ENCODE measurements at regions not wholly inside any gene's neighbourhood (a gene's known extent, or its start where the extent isn't known, plus 50 kb on each side); places are given as distances from the start of the nearest gene placed in this dataset.

- intact Hi-C loops (cut with micrococcal nuclease), result no loop called here
- no peak for DNase-seq (ENCODE audit: unreplicated experiment)
- ChIA-PET CTCF (interaction anchor here (1.3 to 1.5 kb wide), 2 partner anchors 8 to 92 kb away, joined by 3 to 4 read pairs; no protein-coding TSS in a partner anchor), POLR2A (interaction anchor here (0.9 to 2.9 kb wide), 6 partner anchors 8 to 22 kb away, joined by 3 to 19 read pairs (median 4); no protein-coding TSS in a partner anchor)
- no peak overlapping the region for H3K4me3 Mint-ChIP-seq (ENCODE audit: unreplicated experiment)
- H3K27me3 Mint-ChIP-seq (ENCODE audit: insufficient read depth, unreplicated experiment), result no peaks in the 10 kb centered on the region
- H3K9me3 Mint-ChIP-seq (ENCODE audit: unreplicated experiment), result no peaks in the 10 kb centered on the region
- no peak for TF ChIP-seq CTCF (IDR thresholded peaks at IDR 0.05; ENCODE audit: unreplicated experiment)
- no peak overlapping the region for H3K27ac Mint-ChIP-seq (ENCODE audit: low read depth, unreplicated experiment)
- H3K4me1 Mint-ChIP-seq (ENCODE audit: insufficient read depth, unreplicated experiment), result peaks cover 6% of the 10 kb centered on the region
- H3K36me3 Mint-ChIP-seq (ENCODE audit: insufficient read depth, unreplicated experiment), result no peaks in the 10 kb centered on the region
- no TSS peak for BruUV-seq (replicated peaks)
Measured at GRCh38 chr20:6673071-6673470, 94.4 kb upstream of the BMP2 start.

GRCh38 chr20:6671829-6672228 lies 95.7 kb upstream of the BMP2 start:
- intact Hi-C loops (cut with micrococcal nuclease), result no loop called here
- BruUV-seq (replicated peaks), result no TSS peak
- POLR2A ChIA-PET, result interaction anchor here (2.9 kb wide), 1 partner anchor 8 kb away, joined by 19 read pairs; no protein-coding TSS in a partner anchor
- CTCF ChIA-PET, result interaction anchor here (0.6 to 1.4 kb wide), 5 partner anchors 33 to 448 kb away, joined by 3 to 7 read pairs (median 4); no protein-coding TSS in a partner anchor
- Mint-ChIP-seq H3K27me3 (ENCODE audit: insufficient read depth, unreplicated experiment) (no peaks in the 10 kb centered on the region), H3K4me3 (ENCODE audit: unreplicated experiment) (no peak overlapping the region), H3K36me3 (ENCODE audit: insufficient read depth, unreplicated experiment) (no peaks in the 10 kb centered on the region), H3K9me3 (ENCODE audit: unreplicated experiment) (no peaks in the 10 kb centered on the region), H3K27ac (ENCODE audit: low read depth, unreplicated experiment) (no peak overlapping the region), H3K4me1 (ENCODE audit: insufficient read depth, unreplicated experiment) (peaks cover 6% of the 10 kb centered on the region)
- no peak for TF ChIP-seq CTCF (IDR thresholded peaks at IDR 0.05; ENCODE audit: unreplicated experiment)
- no peak for DNase-seq (ENCODE audit: unreplicated experiment)

- peaks cover 20% of the 10 kb centered on the region for H3K9me3 Mint-ChIP-seq (ENCODE audit: unreplicated experiment)
- H3K36me3 Mint-ChIP-seq (ENCODE audit: insufficient read depth, unreplicated experiment), result no peaks in the 10 kb centered on the region
- intact Hi-C loops (cut with micrococcal nuclease), result no loop called here
- no TSS peak for BruUV-seq (replicated peaks)
- H3K4me1 Mint-ChIP-seq (ENCODE audit: insufficient read depth, unreplicated experiment), result peaks cover 15% of the 10 kb centered on the region
- CTCF ChIA-PET, result interaction anchor here (1.3 kb wide), 1 partner anchor 14 kb away, joined by 3 read pairs; no protein-coding TSS in a partner anchor
- H3K27ac Mint-ChIP-seq (ENCODE audit: low read depth, unreplicated experiment), result no peak overlapping the region
- TF ChIP-seq CTCF (IDR thresholded peaks at IDR 0.05; ENCODE audit: unreplicated experiment), result no peak
- DNase-seq (ENCODE audit: unreplicated experiment), result no peak
- POLR2A ChIA-PET, result interaction anchor here (1.3 to 2.3 kb wide), 2 partner anchors 17 to 24 kb away, joined by 3 to 5 read pairs; no protein-coding TSS in a partner anchor
- no peak overlapping the region for H3K4me3 Mint-ChIP-seq (ENCODE audit: unreplicated experiment)
- no peaks in the 10 kb centered on the region for H3K27me3 Mint-ChIP-seq (ENCODE audit: insufficient read depth, unreplicated experiment)
Measured at GRCh38 chr20:6668546-6668945, 98.9 kb upstream of the BMP2 start.

- Mint-ChIP-seq H3K9me3 (ENCODE audit: unreplicated experiment) (peaks cover 20% of the 10 kb centered on the region), H3K27ac (ENCODE audit: low read depth, unreplicated experiment) (peak overlapping the region; percentile 78), H3K4me1 (ENCODE audit: insufficient read depth, unreplicated experiment) (peaks cover 21% of the 10 kb centered on the region), H3K36me3 (ENCODE audit: insufficient read depth, unreplicated experiment) (no peaks in the 10 kb centered on the region), H3K27me3 (ENCODE audit: insufficient read depth, unreplicated experiment) (no peaks in the 10 kb centered on the region), H3K4me3 (ENCODE audit: unreplicated experiment) (no peak overlapping the region)
- ChIA-PET POLR2A (interaction anchor here (0.6 to 3.0 kb wide), 5 partner anchors 11 to 334 kb away, joined by 3 to 32 read pairs (median 4); no protein-coding TSS in a partner anchor), CTCF (interaction anchor here (0.6 to 3.2 kb wide), 3 partner anchors 31 to 88 kb away, joined by 3 to 14 read pairs (median 3); no protein-coding TSS in a partner anchor)
- no TSS peak for BruUV-seq (replicated peaks)
- DNase-seq (ENCODE audit: unreplicated experiment), result no peak
- TF ChIP-seq CTCF (IDR thresholded peaks at IDR 0.05; ENCODE audit: unreplicated experiment), result no peak
- intact Hi-C loops (cut with micrococcal nuclease), result no loop called here
Measured at GRCh38 chr20:6665621-6666355, 101.7 kb upstream of the BMP2 start.
